Erythroblast (primary cell): ENCODE measurements at regions not wholly inside any gene's neighbourhood (a gene's known extent, or its start where the extent isn't known, plus 50 kb on each side); places are given as distances from the start of the nearest gene placed in this dataset.

Experiments
- DNase-seq, 2 experiments: peaks; one replicate each; lab custom pipeline; 2025; lab: John Stamatoyannopoulos, UW
- GATA1 ChIP-seq: IDR thresholded peaks from 2 replicates; pipeline ENCODE4 v1.6.1; 2011; ENCODE audit warnings: low read depth, mild to moderate bottlenecking, control low read depth, low read length, moderate library complexity
- POLR2A ChIP-seq: IDR thresholded peaks from 2 replicates; pipeline ENCODE4 v1.6.1; 2011; ENCODE audit warnings: mild to moderate bottlenecking, low read length

DNA sequence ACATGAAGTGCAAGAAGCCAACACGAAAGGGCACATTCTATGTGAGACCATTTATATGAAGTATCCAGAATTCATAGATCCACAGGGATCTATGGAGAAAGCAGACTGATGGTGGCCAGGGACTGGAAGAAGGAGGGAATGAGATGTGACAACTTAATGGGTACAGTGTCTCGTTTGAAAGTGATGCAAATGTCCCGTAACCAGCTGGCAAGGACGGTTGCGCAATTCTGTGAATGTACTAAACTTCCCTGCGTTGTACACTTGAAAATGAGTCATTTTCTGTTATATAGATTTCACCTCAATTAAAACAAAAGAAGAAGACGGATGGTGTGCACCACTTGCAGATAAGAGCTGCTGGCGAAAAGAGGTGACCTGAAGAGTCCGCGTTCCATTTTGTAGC is 861.1 kb downstream of the TYW1 start:
- no peak for TF ChIP-seq GATA1
- TF ChIP-seq POLR2A, result no peak
- no peak for DNase-seq

DNA sequence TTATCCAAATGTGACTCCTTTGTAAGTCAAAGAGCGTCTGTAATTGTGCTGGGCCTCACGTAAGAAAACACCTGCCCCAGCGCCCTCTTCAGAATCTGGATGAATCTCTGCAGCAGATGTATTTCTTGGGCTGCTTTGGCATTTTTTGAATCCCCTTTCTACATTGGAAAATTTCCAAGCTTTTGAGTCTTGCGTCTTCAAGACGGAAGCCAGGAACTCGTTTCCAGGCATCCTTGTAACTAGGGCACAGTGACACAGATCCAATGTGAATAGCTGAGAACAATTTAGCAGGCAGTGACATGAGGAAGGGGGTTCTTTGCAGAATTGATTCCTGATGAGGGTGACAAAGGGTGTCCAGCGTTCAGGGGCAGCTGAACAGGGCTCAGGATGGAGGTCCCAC is 862.3 kb downstream of the TYW1 start:
- no peak for DNase-seq
- TF ChIP-seq GATA1 (no peak), POLR2A (no peak)

- TF ChIP-seq POLR2A (no peak), GATA1 (no peak)
Measured at GRCh38 chr7:67863911-67864310, 867.3 kb downstream of the TYW1 start.

GRCh38 chr7:67866054-67866453 is 869.4 kb downstream of the TYW1 start:
- TF ChIP-seq POLR2A (no peak), GATA1 (no peak)
- DNase-seq, result no peak

More at GRCh38 chr7:67863911-67864310, 867.3 kb downstream of the TYW1 start:
- no peak for DNase-seq

DNA sequence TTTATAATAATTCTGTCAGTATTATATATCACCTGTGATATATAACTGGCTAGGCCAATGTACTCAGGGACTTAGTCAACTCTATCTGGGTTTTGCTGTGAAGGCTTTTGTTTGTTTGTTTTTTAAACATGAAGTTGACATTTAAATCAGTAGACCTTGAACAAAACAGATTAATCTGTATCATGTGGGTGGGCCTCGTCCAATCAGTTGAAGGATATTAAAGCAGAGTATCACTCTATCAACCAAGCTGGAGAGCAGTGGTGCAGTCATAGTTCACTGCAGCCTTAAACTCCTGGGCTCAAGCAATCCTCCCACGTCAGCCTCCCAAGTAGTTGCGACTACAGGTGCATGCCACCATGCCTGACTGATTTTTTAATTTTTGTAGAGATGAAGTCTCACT is 870.2 kb downstream of the TYW1 start:
- TF ChIP-seq POLR2A (no peak), GATA1 (no peak)
- no peak for DNase-seq

- TF ChIP-seq GATA1 (no peak), POLR2A (no peak)
- no peak for DNase-seq
Measured at GRCh38 chr7:67870396-67870795, 873.8 kb downstream of the TYW1 start.

- no peak for DNase-seq
- TF ChIP-seq GATA1 (no peak), POLR2A (no peak)
Measured at GRCh38 chr7:67875558-67875957, 878.9 kb downstream of the TYW1 start.

- no peak for DNase-seq
- TF ChIP-seq POLR2A (no peak), GATA1 (no peak)
Measured at GRCh38 chr7:67878808-67879207, 882.2 kb downstream of the TYW1 start.

DNA sequence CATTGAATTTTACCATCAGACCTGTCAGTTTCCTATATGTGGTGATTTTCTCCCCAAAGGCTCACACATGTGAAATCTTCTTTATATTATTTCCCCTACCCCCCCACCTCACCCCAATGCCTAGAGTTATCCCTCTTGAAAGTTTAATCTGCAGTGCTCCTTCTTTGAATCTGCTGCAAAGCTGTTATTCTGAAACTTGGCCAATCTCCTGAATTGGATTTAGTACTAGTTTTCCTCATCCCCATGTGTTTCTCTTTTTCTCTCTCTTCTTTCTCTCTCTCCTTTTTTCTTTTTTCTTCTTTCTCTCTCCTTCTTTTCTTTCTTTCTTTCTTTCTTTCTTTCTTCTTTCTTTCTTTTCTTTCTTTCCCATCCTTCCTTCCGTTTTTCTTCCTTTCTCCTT is 886.2 kb downstream of the TYW1 start:
- DNase-seq, result no peak
- no peak for TF ChIP-seq GATA1
- no peak for TF ChIP-seq POLR2A

DNA sequence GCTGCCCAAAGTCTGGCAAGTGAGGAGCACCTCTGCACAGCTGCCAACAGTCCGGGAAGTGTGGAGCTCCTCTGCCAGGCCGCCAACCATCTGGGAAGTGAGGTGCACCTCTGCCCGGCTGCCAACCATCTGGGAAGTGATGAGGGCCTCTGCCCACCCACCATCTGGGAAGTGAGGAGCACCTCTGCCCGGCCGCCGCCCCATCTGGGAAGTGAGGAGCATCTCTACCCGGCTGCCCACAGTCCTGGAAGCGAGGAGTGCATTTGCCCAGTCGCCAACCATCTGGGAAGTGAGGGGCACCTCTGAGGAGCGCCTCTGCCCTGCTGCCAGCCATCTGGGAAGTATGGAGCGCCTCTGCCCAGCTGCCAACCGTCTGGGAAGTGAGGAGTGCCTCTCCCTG is 893.7 kb downstream of the TYW1 start:
- DNase-seq, result no peak
- TF ChIP-seq POLR2A (no peak), GATA1 (no peak)

DNA sequence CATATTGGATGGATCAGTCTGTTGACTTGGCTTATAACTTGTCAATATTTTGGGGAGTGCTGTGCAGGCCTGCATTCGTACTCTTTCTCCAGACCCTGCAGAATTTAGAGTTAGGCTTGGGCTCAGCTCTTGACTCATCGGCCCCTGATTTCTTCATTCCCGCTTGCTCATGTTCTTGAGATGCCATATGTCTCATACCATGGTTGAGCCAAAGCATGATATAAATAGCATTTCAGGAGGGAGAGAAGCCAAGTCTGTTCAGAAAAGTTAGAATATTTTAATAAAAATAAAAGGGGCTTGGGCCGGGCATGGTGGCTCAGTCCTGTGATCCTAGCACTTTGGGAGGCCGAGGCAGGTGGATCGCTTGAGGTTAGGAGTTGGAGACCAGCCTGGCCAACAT is 898.1 kb downstream of the TYW1 start:
- no peak for DNase-seq
- TF ChIP-seq POLR2A (no peak), GATA1 (no peak)

DNA sequence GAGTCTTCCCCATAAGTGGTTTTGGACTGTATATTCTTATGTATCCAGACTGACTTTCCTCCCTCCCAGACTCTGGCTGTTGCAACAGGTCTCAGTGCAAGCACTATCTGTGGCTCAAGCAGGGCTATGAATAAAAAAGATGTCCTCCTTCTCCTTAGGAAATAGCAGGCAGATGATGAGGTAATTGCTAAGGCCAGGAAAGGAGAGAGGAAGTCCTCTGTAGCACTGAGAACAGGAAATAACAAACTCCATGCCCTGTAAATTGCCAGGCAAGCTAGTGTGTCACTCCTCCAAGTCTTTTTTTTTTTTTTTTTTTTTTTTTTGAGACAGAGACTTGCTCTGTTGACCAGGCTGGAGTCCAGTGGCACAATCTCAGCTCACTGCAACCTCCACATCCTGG is 900.1 kb downstream of the TYW1 start:
- TF ChIP-seq POLR2A, result no peak
- no peak for DNase-seq

- DNase-seq, result no peak
- TF ChIP-seq GATA1, result no peak
- no peak for TF ChIP-seq POLR2A
Measured at GRCh38 chr7:67900456-67900855, 903.8 kb downstream of the TYW1 start.

DNA sequence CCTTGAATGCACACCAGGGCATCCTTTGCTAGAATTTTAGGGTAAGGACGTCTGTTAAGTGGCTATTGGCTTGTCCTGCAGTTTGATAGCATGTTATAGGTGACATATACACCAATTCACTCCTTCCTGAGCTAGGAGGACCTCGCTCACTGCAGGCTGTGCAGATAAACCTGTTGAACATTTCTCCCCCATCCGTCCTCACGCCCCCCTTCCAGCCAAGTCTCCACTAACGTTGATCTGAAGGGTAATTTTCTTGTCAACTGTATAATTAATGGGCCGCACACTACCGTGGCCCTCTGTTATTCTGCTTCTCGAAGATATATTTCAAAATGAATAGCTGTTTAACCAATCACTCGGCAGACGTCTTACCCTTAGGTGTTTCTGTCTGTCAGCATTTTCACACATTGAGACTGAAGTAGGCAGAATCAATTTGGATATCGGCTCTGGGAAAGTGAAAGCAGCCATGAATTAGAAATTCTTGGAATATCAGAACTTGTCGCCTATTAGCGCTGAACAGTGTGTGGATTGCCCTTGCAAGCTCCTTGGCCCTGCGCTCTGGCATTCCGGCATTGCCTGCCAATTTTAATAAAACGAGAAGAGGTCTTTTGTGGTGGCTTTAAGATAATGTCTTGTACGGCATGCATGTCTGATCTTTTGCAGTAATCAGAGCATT is 905.3 kb downstream of the TYW1 start:
- DNase-seq, result no peak
- TF ChIP-seq POLR2A (no peak), GATA1 (no peak)

DNA sequence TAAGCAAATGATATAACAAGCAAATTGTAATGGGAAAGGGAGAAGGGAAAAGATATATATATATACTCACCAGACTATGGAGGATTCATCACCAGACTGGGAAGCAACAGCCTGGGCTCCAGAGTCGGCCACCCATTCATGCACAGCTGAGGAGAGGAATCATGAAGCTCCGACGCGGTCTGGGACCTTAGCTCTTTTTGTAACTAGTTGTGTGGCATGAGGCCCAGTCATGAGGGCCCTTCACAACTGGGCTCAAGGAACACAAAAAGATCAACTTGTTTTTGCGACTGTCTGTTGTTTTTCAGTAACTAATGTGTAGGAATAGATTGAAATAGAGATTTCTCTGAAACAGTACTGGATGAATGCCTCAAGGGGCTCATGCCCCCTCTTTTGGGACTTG is 911.2 kb downstream of the TYW1 start:
- TF ChIP-seq POLR2A, result no peak
- TF ChIP-seq GATA1, result no peak
- no peak for DNase-seq
